ENCODE measurements at regions not wholly inside any gene's neighbourhood (a gene's known extent, or its start where the extent isn't known, plus 50 kb on each side); places are given as distances from the start of the nearest gene placed in this dataset.

- Histone ChIP-seq H3K79me2 (ENCODE audit: insufficient read depth, low read length) (no peaks in the 10 kb centered on the region), H3K4me3 (ENCODE audit: low read depth, low read length, poor library complexity, severe bottlenecking) (no peak overlapping the region), H3K9me3 (ENCODE audit: low read length) (no peaks in the 10 kb centered on the region), H3K9ac (ENCODE audit: low read length) (no peak overlapping the region), H4K20me1 (ENCODE audit: insufficient read depth, low read length) (no peaks in the 10 kb centered on the region), H3K36me3 (ENCODE audit: insufficient read depth, low read length) (no peaks in the 10 kb centered on the region), H3K4me1 (ENCODE audit: insufficient read depth, low read length, severe bottlenecking) (no peaks in the 10 kb centered on the region), H3K27ac (ENCODE audit: low read depth, low read length, poor library complexity, severe bottlenecking) (no peak overlapping the region), H3K27me3 (ENCODE audit: insufficient read depth, low read length) (no peaks in the 10 kb centered on the region), H3K4me2 (ENCODE audit: low read length) (no peak overlapping the region), H3K9me2 (ENCODE audit: low read depth, low read length) (no peaks in the 10 kb centered on the region), H3F3A (ENCODE audit: insufficient read depth, low read length) (no peaks in the 10 kb centered on the region), H2AFZ (ENCODE audit: low read length) (no peak overlapping the region)
- TF ChIP-seq EZH2 (IDR thresholded peaks at IDR 0.05; ENCODE audit: borderline replicate concordance, low read length), result no peak
- TF ChIP-seq, protein P1, sequence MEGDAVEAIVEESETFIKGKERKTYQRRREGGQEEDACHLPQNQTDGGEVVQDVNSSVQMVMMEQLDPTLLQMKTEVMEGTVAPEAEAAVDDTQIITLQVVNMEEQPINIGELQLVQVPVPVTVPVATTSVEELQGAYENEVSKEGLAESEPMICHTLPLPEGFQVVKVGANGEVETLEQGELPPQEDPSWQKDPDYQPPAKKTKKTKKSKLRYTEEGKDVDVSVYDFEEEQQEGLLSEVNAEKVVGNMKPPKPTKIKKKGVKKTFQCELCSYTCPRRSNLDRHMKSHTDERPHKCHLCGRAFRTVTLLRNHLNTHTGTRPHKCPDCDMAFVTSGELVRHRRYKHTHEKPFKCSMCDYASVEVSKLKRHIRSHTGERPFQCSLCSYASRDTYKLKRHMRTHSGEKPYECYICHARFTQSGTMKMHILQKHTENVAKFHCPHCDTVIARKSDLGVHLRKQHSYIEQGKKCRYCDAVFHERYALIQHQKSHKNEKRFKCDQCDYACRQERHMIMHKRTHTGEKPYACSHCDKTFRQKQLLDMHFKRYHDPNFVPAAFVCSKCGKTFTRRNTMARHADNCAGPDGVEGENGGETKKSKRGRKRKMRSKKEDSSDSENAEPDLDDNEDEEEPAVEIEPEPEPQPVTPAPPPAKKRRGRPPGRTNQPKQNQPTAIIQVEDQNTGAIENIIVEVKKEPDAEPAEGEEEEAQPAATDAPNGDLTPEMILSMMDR (IDR thresholded peaks at IDR 0.05; ENCODE audit: low read length), result no peak
Measured at GRCh38 chr10:33418301-33418700, 83.8 kb upstream of the NRP1 start.

DNA sequence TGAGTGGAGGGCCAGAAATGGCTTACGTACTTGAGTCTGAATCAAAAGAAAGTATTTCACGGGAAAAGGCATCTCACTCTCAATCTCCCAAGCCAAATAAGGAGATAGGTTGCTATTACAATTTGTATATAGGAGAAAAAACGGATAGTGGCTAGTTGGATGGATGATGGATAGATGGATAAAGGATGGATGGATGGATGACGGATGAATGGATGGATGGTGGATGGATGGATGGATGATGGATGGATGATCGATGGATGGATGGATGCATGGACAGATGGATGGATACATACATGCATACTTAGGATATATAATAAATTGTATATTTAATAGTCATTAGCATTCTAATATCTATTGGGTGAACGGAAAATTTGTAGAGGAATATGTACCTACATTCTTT is 82.2 kb upstream of the NRP1 start:
- H3K4me3 ChIP-seq (ENCODE audit: low read depth, low read length, poor library complexity, severe bottlenecking), result no peak overlapping the region
- no peaks in the 10 kb centered on the region for H3K9me2 ChIP-seq (ENCODE audit: low read depth, low read length)
- no peaks in the 10 kb centered on the region for H3K27me3 ChIP-seq (ENCODE audit: insufficient read depth, low read length)
- no peak overlapping the region for H3K27ac ChIP-seq (ENCODE audit: low read depth, low read length, poor library complexity, severe bottlenecking)
- H2AFZ ChIP-seq (ENCODE audit: low read length), result no peak overlapping the region
- no peak overlapping the region for H3K4me2 ChIP-seq (ENCODE audit: low read length)
- TF ChIP-seq, protein P1 (IDR thresholded peaks at IDR 0.05; ENCODE audit: low read length), result no peak
- TF ChIP-seq EZH2 (IDR thresholded peaks at IDR 0.05; ENCODE audit: borderline replicate concordance, low read length), result no peak
- H3K9me3 ChIP-seq (ENCODE audit: low read length), result no peaks in the 10 kb centered on the region
- H4K20me1 ChIP-seq (ENCODE audit: insufficient read depth, low read length), result no peaks in the 10 kb centered on the region
- H3F3A ChIP-seq (ENCODE audit: insufficient read depth, low read length), result no peaks in the 10 kb centered on the region
- no peaks in the 10 kb centered on the region for H3K4me1 ChIP-seq (ENCODE audit: insufficient read depth, low read length, severe bottlenecking)
- H3K79me2 ChIP-seq (ENCODE audit: insufficient read depth, low read length), result no peaks in the 10 kb centered on the region
- H3K9ac ChIP-seq (ENCODE audit: low read length), result no peak overlapping the region
- H3K36me3 ChIP-seq (ENCODE audit: insufficient read depth, low read length), result no peaks in the 10 kb centered on the region

GRCh38 chr10:33416209-33416608 is 81.7 kb upstream of the NRP1 start:
- no peaks in the 10 kb centered on the region for H3F3A ChIP-seq (ENCODE audit: insufficient read depth, low read length)
- H3K4me1 ChIP-seq (ENCODE audit: insufficient read depth, low read length, severe bottlenecking), result no peaks in the 10 kb centered on the region
- no peak overlapping the region for H3K4me2 ChIP-seq (ENCODE audit: low read length)
- no peak overlapping the region for H3K4me3 ChIP-seq (ENCODE audit: low read depth, low read length, poor library complexity, severe bottlenecking)
- H3K9me2 ChIP-seq (ENCODE audit: low read depth, low read length), result no peaks in the 10 kb centered on the region
- H3K9me3 ChIP-seq (ENCODE audit: low read length), result no peaks in the 10 kb centered on the region
- no peak for TF ChIP-seq EZH2 (IDR thresholded peaks at IDR 0.05; ENCODE audit: borderline replicate concordance, low read length)
- TF ChIP-seq, protein P1 (IDR thresholded peaks at IDR 0.05; ENCODE audit: low read length), result no peak
- H2AFZ ChIP-seq (ENCODE audit: low read length), result no peak overlapping the region
- H3K27ac ChIP-seq (ENCODE audit: low read depth, low read length, poor library complexity, severe bottlenecking), result no peak overlapping the region
- no peaks in the 10 kb centered on the region for H3K79me2 ChIP-seq (ENCODE audit: insufficient read depth, low read length)
- no peaks in the 10 kb centered on the region for H4K20me1 ChIP-seq (ENCODE audit: insufficient read depth, low read length)
- H3K9ac ChIP-seq (ENCODE audit: low read length), result no peak overlapping the region
- H3K27me3 ChIP-seq (ENCODE audit: insufficient read depth, low read length), result no peaks in the 10 kb centered on the region
- no peaks in the 10 kb centered on the region for H3K36me3 ChIP-seq (ENCODE audit: insufficient read depth, low read length)

Data from OCI-LY1 (cell line).